ENCODE measurements at regions not wholly inside any gene's neighbourhood (a gene's known extent, or its start where the extent isn't known, plus 50 kb on each side); places are given as distances from the start of the nearest gene placed in this dataset.
"Not testable (repeated sequence)": the region's sequence is repeated elsewhere in the genome, so short reads cannot be mapped to it uniquely, and the experiment has no call there.

GRCh38 chr1:177650947-177651346 lies 318.9 kb downstream of the SEC16B start:
- in situ Hi-C loops (cut with HindIII; ENCODE audit: low sequenced_read_pairs) = no loop called here

- in situ Hi-C loops (cut with HindIII; ENCODE audit: low sequenced_read_pairs) = no loop called here
Observed at GRCh38 chr1:177648731-177649265, 321.1 kb downstream of the SEC16B start.

GRCh38 chr1:177648138-177648537 lies 321.7 kb downstream of the SEC16B start:
- in situ Hi-C loops (cut with HindIII; ENCODE audit: low sequenced_read_pairs) = no loop called here

GRCh38 chr1:177646757-177647730 lies 322.8 kb downstream of the SEC16B start:
- in situ Hi-C loops (cut with HindIII; ENCODE audit: low sequenced_read_pairs) = no loop called here

GRCh38 chr1:177645491-177646190 lies 324.2 kb downstream of the SEC16B start:
- in situ Hi-C loops (cut with HindIII; ENCODE audit: low sequenced_read_pairs) = no loop called here

- in situ Hi-C loops (cut with HindIII; ENCODE audit: low sequenced_read_pairs) = no loop called here
Observed at GRCh38 chr1:177640687-177641086, 329.2 kb downstream of the SEC16B start.

- in situ Hi-C loops (cut with HindIII; ENCODE audit: low sequenced_read_pairs) = not testable (repeated sequence)
Observed at GRCh38 chr1:177634151-177634550, 335.7 kb downstream of the SEC16B start.

GRCh38 chr1:177632923-177633615 lies 336.8 kb downstream of the SEC16B start:
- in situ Hi-C loops (cut with HindIII; ENCODE audit: low sequenced_read_pairs) = no loop called here

GRCh38 chr1:177631770-177632169 lies 338.1 kb downstream of the SEC16B start:
- in situ Hi-C loops (cut with HindIII; ENCODE audit: low sequenced_read_pairs) = no loop called here

GRCh38 chr1:177629526-177629925 lies 340.3 kb downstream of the SEC16B start:
- in situ Hi-C loops (cut with HindIII; ENCODE audit: low sequenced_read_pairs) = no loop called here

GRCh38 chr1:177627148-177627910 lies 342.5 kb downstream of the SEC16B start:
- in situ Hi-C loops (cut with HindIII; ENCODE audit: low sequenced_read_pairs) = no loop called here

GRCh38 chr1:177620636-177621190 lies 349.1 kb downstream of the SEC16B start:
- in situ Hi-C loops (cut with HindIII; ENCODE audit: low sequenced_read_pairs) = no loop called here

GRCh38 chr1:177615251-177615650 lies 354.6 kb downstream of the SEC16B start:
- in situ Hi-C loops (cut with HindIII; ENCODE audit: low sequenced_read_pairs) = no loop called here

GRCh38 chr1:177611402-177611801 lies 358.5 kb downstream of the SEC16B start:
- in situ Hi-C loops (cut with HindIII; ENCODE audit: low sequenced_read_pairs) = no loop called here

GRCh38 chr1:177609953-177610352 lies 359.9 kb downstream of the SEC16B start:
- in situ Hi-C loops (cut with HindIII; ENCODE audit: low sequenced_read_pairs) = no loop called here

GRCh38 chr1:177600936-177601335 lies 368.9 kb downstream of the SEC16B start:
- in situ Hi-C loops (cut with HindIII; ENCODE audit: low sequenced_read_pairs) = no loop called here

- in situ Hi-C loops (cut with HindIII; ENCODE audit: low sequenced_read_pairs) = no loop called here
Observed at GRCh38 chr1:177600321-177600720, 369.5 kb downstream of the SEC16B start.

GRCh38 chr1:177597393-177597792 lies 372.5 kb downstream of the SEC16B start:
- in situ Hi-C loops (cut with HindIII; ENCODE audit: low sequenced_read_pairs) = no loop called here

GRCh38 chr1:177596485-177596884 lies 373.4 kb downstream of the SEC16B start:
- in situ Hi-C loops (cut with HindIII; ENCODE audit: low sequenced_read_pairs) = no loop called here

GRCh38 chr1:177593105-177593504 lies 376.8 kb downstream of the SEC16B start:
- in situ Hi-C loops (cut with HindIII; ENCODE audit: low sequenced_read_pairs) = no loop called here

All from endothelial cell of hepatic sinusoid (primary cell).